GM13977 (cell line): ENCODE measurements at regions not wholly inside any gene's neighbourhood (a gene's known extent, or its start where the extent isn't known, plus 50 kb on each side); places are given as distances from the start of the nearest gene placed in this dataset.

Source experiments
- DNase-seq: peaks from one replicate; pipeline ENCODE4 v3.0.0; 2012; ENCODE audit warnings: low spot score
- in situ Hi-C: fragments of 300-500 bp; cut with MboI; formaldehyde crosslinking; loops from one replicate; pipeline ENCODE4 v1.12.0; 2022; ENCODE audit warnings: low sequenced_read_pairs, low pct_unique_long_range_greater_than_20kb, mixed read lengths, inconsistent platforms; ENCODE audit not compliant: unreplicated experiment
- TF ChIP-seq, protein P1 (sequence below): IDR thresholded peaks from 2 replicates; pipeline ENCODE4 v1.5.1; 2012; ENCODE audit warnings: mild to moderate bottlenecking, control low read depth; ENCODE audit not compliant: insufficient read depth; ENCODE audit errors: extremely low read depth, missing control alignments

DNA sequence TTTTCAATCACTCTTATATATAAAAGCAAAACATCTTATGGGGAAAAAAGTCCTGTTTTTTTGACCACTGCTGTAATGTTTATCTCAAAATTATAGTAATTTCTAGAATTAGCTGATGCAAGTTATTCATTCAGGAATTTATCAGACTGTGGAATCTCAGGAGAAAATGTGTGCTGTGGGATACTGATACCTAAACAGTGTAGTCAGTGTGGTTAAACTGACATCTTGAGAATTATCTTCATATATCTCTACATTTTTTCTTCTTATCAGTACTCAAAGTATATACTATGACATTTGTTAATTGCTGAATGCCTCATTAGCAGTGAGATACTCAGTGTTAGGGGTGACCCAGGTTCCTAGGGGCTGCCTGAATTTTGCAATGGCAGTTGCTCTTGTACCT lies 839.3 kb downstream of the KCNT2 start:
- in situ Hi-C loops, result no loop called here
- TF ChIP-seq, protein P1, sequence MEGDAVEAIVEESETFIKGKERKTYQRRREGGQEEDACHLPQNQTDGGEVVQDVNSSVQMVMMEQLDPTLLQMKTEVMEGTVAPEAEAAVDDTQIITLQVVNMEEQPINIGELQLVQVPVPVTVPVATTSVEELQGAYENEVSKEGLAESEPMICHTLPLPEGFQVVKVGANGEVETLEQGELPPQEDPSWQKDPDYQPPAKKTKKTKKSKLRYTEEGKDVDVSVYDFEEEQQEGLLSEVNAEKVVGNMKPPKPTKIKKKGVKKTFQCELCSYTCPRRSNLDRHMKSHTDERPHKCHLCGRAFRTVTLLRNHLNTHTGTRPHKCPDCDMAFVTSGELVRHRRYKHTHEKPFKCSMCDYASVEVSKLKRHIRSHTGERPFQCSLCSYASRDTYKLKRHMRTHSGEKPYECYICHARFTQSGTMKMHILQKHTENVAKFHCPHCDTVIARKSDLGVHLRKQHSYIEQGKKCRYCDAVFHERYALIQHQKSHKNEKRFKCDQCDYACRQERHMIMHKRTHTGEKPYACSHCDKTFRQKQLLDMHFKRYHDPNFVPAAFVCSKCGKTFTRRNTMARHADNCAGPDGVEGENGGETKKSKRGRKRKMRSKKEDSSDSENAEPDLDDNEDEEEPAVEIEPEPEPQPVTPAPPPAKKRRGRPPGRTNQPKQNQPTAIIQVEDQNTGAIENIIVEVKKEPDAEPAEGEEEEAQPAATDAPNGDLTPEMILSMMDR, result no peak
- no peak for DNase-seq

DNA sequence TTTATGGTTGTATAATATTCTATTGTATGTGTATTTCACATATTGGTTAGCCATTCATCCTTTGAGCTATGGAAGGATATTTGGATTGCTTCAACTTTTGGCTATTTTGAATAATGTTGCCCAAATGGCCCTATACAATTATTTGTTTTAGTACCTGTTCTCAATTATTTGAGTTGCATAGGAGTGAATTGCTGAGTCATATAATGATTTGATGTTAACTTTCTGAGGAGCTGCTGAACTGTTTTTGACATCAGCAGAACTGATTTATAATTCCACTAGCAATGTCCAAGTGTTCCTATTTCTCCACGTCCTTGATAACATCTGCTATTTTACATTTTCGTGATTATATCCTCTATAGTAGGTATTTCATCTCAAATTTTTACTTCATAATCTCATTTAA lies 839.9 kb downstream of the KCNT2 start:
- DNase-seq, result no peak
- in situ Hi-C loops, result no loop called here
- TF ChIP-seq, protein P1, result no peak

DNA sequence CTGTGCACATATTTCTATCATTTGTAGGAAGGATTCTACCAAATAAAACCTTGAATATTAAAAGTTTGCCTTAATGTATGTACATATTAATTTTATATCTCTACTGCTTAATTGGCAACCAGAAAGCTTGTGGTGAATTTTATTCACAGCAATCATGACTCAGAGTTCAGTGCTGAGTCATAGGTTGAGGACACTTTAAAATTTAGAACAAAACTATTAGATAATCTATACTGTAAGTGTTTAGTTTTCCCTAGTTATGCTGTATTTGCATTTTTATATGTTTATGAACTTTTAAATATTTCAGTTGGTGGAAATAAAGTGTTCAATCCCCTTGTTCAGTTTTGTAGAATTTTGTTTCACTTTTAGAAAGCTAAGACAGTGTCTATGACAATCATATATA lies 841.5 kb downstream of the KCNT2 start:
- in situ Hi-C loops, result no loop called here
- DNase-seq, result no peak
- TF ChIP-seq, protein P1, result no peak

DNA sequence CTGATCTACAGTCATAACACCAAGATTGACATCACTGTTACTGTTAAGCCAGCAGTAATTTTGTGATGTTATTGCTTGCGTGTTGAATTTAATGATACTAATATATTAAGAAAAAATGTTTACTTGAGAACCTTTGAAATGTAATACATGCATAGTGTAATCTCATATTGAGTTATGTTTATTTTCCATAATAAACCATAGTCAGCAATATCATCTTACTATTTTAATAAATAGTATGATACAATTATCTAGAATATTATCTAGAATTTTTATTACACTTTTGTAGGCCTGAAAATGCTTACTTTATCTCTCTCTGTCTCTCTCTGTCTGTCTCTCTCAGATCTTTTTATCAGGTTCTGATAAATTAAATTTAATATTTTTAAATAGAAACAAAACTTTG lies 843.1 kb downstream of the KCNT2 start:
- DNase-seq, result no peak
- TF ChIP-seq, protein P1, result no peak
- in situ Hi-C loops, result no loop called here

DNA sequence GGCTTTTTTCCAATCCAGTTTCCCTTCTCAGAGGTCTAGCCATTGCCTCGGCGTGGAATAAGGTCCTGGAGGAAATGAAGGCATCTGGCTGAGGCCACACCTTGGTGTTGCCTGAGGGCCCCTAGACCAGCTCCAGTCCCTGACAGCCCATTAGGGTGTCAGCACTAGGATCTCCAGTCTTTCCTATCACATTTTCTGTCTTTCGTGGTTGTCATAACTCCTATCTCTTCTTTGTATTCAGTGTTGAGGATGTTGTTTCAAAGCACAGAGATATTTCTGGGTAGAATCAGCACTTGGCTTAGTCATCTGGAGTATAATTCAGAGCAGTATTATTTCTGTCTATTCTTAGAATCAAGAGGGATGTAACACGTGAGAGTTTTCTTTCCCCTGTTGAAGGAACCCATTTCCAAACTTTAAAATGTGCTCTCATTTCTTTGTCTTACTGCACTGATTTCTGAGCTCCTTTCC lies 844.3 kb downstream of the KCNT2 start:
- TF ChIP-seq, protein P1, result no peak
- in situ Hi-C loops, result no loop called here
- DNase-seq, result no peak

- in situ Hi-C loops, result no loop called here
- TF ChIP-seq, protein P1, result no peak
- no peak for DNase-seq
Measured at GRCh38 chr1:195763146-195763906, 844.9 kb downstream of the KCNT2 start.

- DNase-seq, result no peak
- TF ChIP-seq, protein P1, result no peak
- in situ Hi-C loops, result no loop called here
Measured at GRCh38 chr1:195761104-195761503, 847.1 kb downstream of the KCNT2 start.
